Panc1 (cell line): ENCODE measurements at regions not wholly inside any gene's neighbourhood (a gene's known extent, or its start where the extent isn't known, plus 50 kb on each side); places are given as distances from the start of the nearest gene placed in this dataset.

Experiments
- CTCF ChIP-seq: fragments of 450-650 bp; IDR thresholded peaks from 2 replicates; pipeline ENCODE4 v1.5.1; 2017; ENCODE audit warnings: mild to moderate bottlenecking
- POLR2AphosphoS5 ChIP-seq: IDR thresholded peaks from 2 replicates; pipeline ENCODE4 v1.6.1; 2012; ENCODE audit warnings: mild to moderate bottlenecking, low read depth, low read length, moderate library complexity
- SIN3A ChIP-seq: IDR thresholded peaks from 2 replicates; pipeline ENCODE4 v1.6.1; 2012; ENCODE audit warnings: low read depth, mild to moderate bottlenecking, low read length, moderate library complexity, borderline replicate concordance; ENCODE audit not compliant: insufficient read depth

DNA sequence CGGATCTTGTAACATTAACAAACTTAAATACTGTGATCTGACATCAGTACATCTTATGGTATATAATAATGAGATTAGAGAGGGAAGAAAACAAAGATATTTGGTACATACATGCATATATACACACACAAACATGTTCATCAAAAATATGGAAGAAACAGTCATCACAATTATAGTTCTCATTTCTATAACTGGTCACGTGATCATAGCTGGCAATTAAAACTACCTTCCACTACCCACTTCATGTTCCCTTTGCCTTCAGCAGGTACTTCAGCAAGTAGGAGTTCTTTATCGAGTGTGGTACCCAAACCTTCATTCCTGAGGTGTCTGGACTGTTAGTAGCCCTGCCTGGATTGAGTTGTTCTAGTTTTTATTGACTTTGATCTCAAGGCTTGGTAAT lies 70.9 kb upstream of the ALDH1A3 start:
- no peak for TF ChIP-seq POLR2AphosphoS5
- TF ChIP-seq SIN3A = no peak
- TF ChIP-seq CTCF = no peak
